Upper lobe of right lung (tissue), 1 donor: ENCODE measurements at regions not wholly inside any gene's neighbourhood (a gene's known extent, or its start where the extent isn't known, plus 50 kb on each side); places are given as distances from the start of the nearest gene placed in this dataset.

Experiments used
- ATAC-seq: fragments of 200-7000 bp; cut with Tn5 transposase; one replicate; pipeline ENCODE4 v1.9.1; 2020; ENCODE audit warnings: mild to moderate bottlenecking, moderate library complexity
- DNase-seq: peaks from one replicate; pipeline ENCODE4 v3.0.0-alpha.2; 2020
- H3K27ac ChIP-seq: fragments of 200-600 bp; one replicate; pipeline ENCODE4 v1.8.0; 2022
- H3K27me3 ChIP-seq: fragments of 200-600 bp; one replicate; pipeline ENCODE4 v1.8.0; 2022; ENCODE audit warnings: mild to moderate bottlenecking
- H3K36me3 ChIP-seq: fragments of 200-600 bp; one replicate; pipeline ENCODE4 v1.8.0; 2022
- H3K4me1 ChIP-seq: fragments of 200-600 bp; one replicate; pipeline ENCODE4 v1.8.0; 2022
- H3K4me3 ChIP-seq: fragments of 200-600 bp; one replicate; pipeline ENCODE4 v1.8.0; 2022; ENCODE audit warnings: mild to moderate bottlenecking
- H3K9me3 ChIP-seq: fragments of 200-600 bp; one replicate; pipeline ENCODE4 v1.8.0; 2022
- intact Hi-C: fragments of 100-400 bp; cut with DNase I; formaldehyde crosslinking; loops from one replicate; pipeline ENCODE4 v1.11.0; 2022
- TF ChIP-seq, protein P1 (sequence below): fragments of 200-600 bp; IDR thresholded peaks from one replicate; pipeline ENCODE4 v1.8.0; 2022; ENCODE audit warnings: antibody characterized with exemption
- donor health status: DM: no; HTN: yes; CAD: no; lungs with severe emphysema.

DNA sequence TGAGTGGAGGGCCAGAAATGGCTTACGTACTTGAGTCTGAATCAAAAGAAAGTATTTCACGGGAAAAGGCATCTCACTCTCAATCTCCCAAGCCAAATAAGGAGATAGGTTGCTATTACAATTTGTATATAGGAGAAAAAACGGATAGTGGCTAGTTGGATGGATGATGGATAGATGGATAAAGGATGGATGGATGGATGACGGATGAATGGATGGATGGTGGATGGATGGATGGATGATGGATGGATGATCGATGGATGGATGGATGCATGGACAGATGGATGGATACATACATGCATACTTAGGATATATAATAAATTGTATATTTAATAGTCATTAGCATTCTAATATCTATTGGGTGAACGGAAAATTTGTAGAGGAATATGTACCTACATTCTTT lies 82.2 kb upstream of the NRP1 start:
- TF ChIP-seq, protein P1, sequence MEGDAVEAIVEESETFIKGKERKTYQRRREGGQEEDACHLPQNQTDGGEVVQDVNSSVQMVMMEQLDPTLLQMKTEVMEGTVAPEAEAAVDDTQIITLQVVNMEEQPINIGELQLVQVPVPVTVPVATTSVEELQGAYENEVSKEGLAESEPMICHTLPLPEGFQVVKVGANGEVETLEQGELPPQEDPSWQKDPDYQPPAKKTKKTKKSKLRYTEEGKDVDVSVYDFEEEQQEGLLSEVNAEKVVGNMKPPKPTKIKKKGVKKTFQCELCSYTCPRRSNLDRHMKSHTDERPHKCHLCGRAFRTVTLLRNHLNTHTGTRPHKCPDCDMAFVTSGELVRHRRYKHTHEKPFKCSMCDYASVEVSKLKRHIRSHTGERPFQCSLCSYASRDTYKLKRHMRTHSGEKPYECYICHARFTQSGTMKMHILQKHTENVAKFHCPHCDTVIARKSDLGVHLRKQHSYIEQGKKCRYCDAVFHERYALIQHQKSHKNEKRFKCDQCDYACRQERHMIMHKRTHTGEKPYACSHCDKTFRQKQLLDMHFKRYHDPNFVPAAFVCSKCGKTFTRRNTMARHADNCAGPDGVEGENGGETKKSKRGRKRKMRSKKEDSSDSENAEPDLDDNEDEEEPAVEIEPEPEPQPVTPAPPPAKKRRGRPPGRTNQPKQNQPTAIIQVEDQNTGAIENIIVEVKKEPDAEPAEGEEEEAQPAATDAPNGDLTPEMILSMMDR: no peak
- DNase-seq (no peak), ATAC-seq (no peak)
- H3K36me3 ChIP-seq: no peaks in the 10 kb centered on the region
- peaks cover 7% of the 10 kb centered on the region for H3K4me1 ChIP-seq
- no peak overlapping the region for H3K27ac ChIP-seq
- no peak overlapping the region for H3K4me3 ChIP-seq
- no peaks in the 10 kb centered on the region for H3K27me3 ChIP-seq
- H3K9me3 ChIP-seq: no peaks in the 10 kb centered on the region
- intact Hi-C loops: no loop called here

DNA sequence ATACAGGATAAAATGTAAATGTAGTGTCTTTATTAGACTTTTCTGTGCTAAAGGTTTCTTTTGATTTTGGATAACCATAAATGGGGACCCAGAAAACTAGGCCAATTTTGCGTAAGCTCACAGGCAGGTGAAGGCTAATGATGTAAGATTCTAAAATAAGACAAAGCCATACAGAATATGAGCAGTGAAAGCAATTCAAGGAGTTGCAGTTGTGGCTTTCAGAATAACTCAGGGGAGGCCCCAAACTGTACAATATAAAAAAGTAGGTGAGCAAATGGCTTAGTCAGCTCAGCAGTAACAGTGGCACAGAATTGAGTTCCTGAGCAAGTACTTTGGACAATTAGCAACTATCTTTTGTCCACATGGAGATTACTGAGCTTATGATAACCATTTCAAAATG lies 81.7 kb upstream of the NRP1 start:
- TF ChIP-seq, protein P1: no peak
- intact Hi-C loops: no loop called here
- DNase-seq: no peak
- ATAC-seq: no peak
- Histone ChIP-seq H3K27ac (no peak overlapping the region), H3K36me3 (no peaks in the 10 kb centered on the region), H3K4me3 (no peak overlapping the region), H3K4me1 (peaks cover 7% of the 10 kb centered on the region), H3K27me3 (no peaks in the 10 kb centered on the region), H3K9me3 (no peaks in the 10 kb centered on the region)

DNA sequence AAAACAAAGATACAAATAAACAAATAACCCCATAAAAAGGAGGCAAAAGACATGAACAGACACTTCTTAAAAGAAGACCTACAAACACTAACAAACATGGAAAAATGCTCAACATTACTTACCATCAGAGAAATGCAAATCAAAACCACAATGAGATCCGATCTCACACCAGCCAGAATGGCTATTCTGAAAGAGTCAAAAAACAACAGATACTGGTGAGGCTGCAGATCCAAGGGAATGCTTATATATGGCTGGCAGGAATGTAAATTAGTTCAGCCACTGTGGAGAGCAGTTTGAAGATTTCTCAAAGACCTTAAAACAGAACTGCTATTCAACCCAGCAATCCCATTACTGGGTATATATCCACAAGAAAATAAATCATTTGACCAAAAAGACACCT lies 80.4 kb upstream of the NRP1 start:
- Histone ChIP-seq H3K9me3 (no peaks in the 10 kb centered on the region), H3K4me3 (no peak overlapping the region), H3K36me3 (no peaks in the 10 kb centered on the region), H3K27me3 (no peaks in the 10 kb centered on the region), H3K4me1 (peaks cover 7% of the 10 kb centered on the region), H3K27ac (no peak overlapping the region)
- intact Hi-C loops: no loop called here
- TF ChIP-seq, protein P1: no peak
- ATAC-seq (no peak), DNase-seq (no peak)

DNA sequence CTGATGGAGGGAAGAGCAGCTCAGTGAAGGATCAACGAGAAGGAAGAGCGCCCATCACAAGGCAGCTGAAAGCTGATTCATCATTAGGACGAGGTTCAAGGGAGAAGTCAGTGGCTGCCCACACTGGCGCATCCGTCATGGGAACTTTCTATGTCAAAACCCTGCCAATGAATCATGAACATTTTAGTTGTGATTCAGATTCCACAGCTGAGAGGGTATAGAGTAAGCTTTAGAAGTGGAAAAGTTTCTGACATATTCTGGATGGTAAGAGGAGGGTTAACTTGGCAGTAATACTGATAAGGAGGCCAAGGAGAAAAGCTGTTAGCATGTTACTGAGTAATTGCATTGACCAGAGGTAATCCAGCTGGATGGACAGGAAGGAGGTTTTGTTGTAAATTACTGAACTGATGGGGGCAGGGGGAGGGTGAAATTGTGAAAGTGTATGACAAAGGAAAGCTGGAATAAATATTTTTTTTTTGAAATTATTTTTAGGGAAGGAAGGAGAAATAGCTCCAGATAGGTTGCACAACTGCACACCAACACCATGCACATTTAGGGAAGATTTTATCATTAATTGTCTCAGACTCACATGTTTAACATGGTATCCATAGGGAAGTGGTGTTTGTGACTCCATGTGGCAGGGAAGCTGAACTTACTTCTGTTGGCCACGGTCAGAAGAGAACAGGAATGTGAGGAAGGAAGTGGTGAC lies 78.3 kb upstream of the NRP1 start:
- H3K27ac ChIP-seq: peak overlapping the region; percentile 58
- peak; percentile 86 for ATAC-seq
- intact Hi-C loops: no loop called here

DNA sequence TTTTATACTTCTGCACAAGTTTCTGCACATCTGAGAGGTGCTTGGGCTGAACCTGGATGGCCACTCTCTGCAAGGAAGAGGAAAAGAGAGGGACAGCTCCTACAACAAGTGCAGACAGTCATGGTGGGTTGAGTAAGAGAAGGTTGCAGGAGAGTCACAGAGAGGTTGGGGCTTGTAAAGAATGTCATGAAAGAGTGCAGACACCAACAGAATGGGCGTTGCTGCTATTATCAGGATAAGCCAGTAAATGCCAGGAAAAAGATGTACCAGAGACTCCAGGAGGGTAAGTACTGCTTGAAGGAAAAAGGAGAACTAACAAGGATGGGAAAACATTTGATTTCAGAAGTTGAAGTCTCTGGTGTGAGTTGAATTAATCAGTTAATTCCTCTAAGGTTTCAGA lies 77.8 kb upstream of the NRP1 start:
- Histone ChIP-seq H3K27me3 (no peaks in the 10 kb centered on the region), H3K27ac (peak overlapping the region; percentile 58), H3K4me3 (no peak overlapping the region), H3K9me3 (no peaks in the 10 kb centered on the region), H3K4me1 (peaks cover 7% of the 10 kb centered on the region), H3K36me3 (no peaks in the 10 kb centered on the region)
- intact Hi-C loops: no loop called here
- TF ChIP-seq, protein P1: no peak
- DNase-seq (no peak), ATAC-seq (no peak)

More for the DNA sequence above, 78.3 kb upstream of the NRP1 start:
- Histone ChIP-seq H3K4me3 (no peak overlapping the region), H3K27me3 (no peaks in the 10 kb centered on the region), H3K36me3 (no peaks in the 10 kb centered on the region), H3K9me3 (no peaks in the 10 kb centered on the region), H3K4me1 (peaks cover 7% of the 10 kb centered on the region)
- peak; percentile 67 for DNase-seq
- TF ChIP-seq, protein P1: no peak

DNA sequence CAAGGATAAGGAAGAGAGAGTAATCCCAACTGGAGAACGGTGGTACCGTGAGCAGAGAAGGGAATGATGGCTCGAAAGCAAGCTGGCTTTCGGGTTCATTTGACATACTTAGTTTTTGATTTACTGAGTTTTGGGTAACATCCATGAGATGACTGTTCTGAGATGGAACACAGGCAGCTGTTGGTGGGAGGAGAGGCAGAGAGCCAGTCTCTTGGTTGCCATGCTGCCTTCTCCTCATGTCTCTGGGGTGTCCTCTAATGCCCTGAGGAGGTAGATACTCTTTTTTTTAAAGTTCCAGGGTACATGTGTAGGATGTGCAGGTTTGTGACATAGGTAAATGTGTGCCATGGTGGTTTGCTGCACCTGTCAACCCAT lies 76.4 kb upstream of the NRP1 start:
- DNase-seq: no peak
- Histone ChIP-seq H3K4me1 (peaks cover 7% of the 10 kb centered on the region), H3K27ac (no peak overlapping the region), H3K4me3 (no peak overlapping the region), H3K9me3 (no peaks in the 10 kb centered on the region), H3K36me3 (no peaks in the 10 kb centered on the region), H3K27me3 (no peaks in the 10 kb centered on the region)
- ATAC-seq: no peak
- TF ChIP-seq, protein P1: no peak
- intact Hi-C loops: no loop called here
